HCT116 (cell line): ENCODE measurements at regions not wholly inside any gene's neighbourhood (a gene's known extent, or its start where the extent isn't known, plus 50 kb on each side); places are given as distances from the start of the nearest gene placed in this dataset.
"Not testable (repeated sequence)": the region's sequence is repeated elsewhere in the genome, so short reads cannot be mapped to it uniquely, and the experiment has no call there.

Experiments
- ATAC-seq: fragments of 200-7000 bp; cut with Tn5 transposase; 2 replicates; pipeline ENCODE4 v1.9.1; 2020; ENCODE audit warnings: mild to moderate bottlenecking, moderate library complexity
- BruUV-seq: library from RNA; stranded (reverse); fragments of 400-500 nt; replicated peaks from 2 replicates; lab custom pipeline; 2021; lab: Mats Ljungman, UMichigan
- CTCF ChIA-PET: fragments of 300-600 bp; sonication (Branson Sonifier 250); formaldehyde crosslinking; loops from one replicate; lab custom pipeline; 2021; ENCODE audit warnings: antibody characterized with exemption; lab: Charles Lee
- POLR2A ChIA-PET: fragments of 300-600, 350-600 bp; sonication (Branson Sonifier 250); formaldehyde crosslinking; loops from one replicate; lab custom pipeline; 2021; ENCODE audit warnings: antibody characterized with exemption; lab: Charles Lee
- RAD21 ChIA-PET, 2 experiments: fragments of 300-600 bp; sonication (Branson Sonifier 250); formaldehyde crosslinking; loops; one replicate each; lab custom pipeline; 2023; ENCODE audit warnings: low total read pairs in 2 of 2; ENCODE audit not compliant: uncharacterized antibody in 2 of 2, unreplicated experiment in 2 of 2, low non-redundant PET in 1 of 2; lab: Charles Lee
- DNase-seq: peaks from one replicate; pipeline ENCODE4 v3.0.0-alpha.2; 2010; ENCODE audit warnings: low read depth, low spot score
- H2AFZ ChIP-seq: fragments of 200-600 bp; shearing (Covaris generic), sonication (generic); 2 replicates; pipeline ENCODE4 v1.6.1; 2017; ENCODE audit warnings: low read depth, mixed run types, mixed read lengths, antibody characterized with exemption, low read length; ENCODE audit not compliant: poor library complexity, severe bottlenecking
- H3K27ac ChIP-seq: 2 replicates; pipeline ENCODE4 v1.5.1; 2012; ENCODE audit warnings: low read depth, low read length
- H3K27me3 ChIP-seq: fragments of 200-600 bp; sonication (generic); 2 replicates; pipeline ENCODE4 v1.6.1; 2016; ENCODE audit warnings: mixed run types, low read length, mixed read lengths; ENCODE audit not compliant: insufficient read depth
- H3K36me3 ChIP-seq, 2 experiments: fragments of 200-500 bp in 1 of 2; fragments of 200-600 bp in 1 of 2; sonication (Bioruptor generic) in 1 of 2; sonication (generic) in 1 of 2; 2 replicates each; pipeline versions ENCODE4 v1.5.1 to v1.6.1; 2014 to 2016; ENCODE audit warnings: low read length in 2 of 2, inconsistent platforms in 1 of 2, mixed read lengths in 1 of 2, mixed run types in 1 of 2; ENCODE audit not compliant: insufficient read depth in 2 of 2, control insufficient read depth in 1 of 2
- H3K4me1 ChIP-seq, 2 experiments: fragments of 200-600 bp in 1 of 2; sonication (generic) in 1 of 2; 2 replicates each; pipeline versions ENCODE4 v1.5.1 to v1.6.1; 2012 to 2017; ENCODE audit warnings: low read length in 2 of 2, inconsistent platforms in 1 of 2, mild to moderate bottlenecking in 1 of 2, mixed read lengths in 1 of 2, mixed run types in 1 of 2, moderate library complexity in 1 of 2; ENCODE audit not compliant: insufficient read depth in 2 of 2, control insufficient read depth in 1 of 2
- H3K4me2 ChIP-seq: fragments of 200-600 bp; sonication (generic); 2 replicates; pipeline ENCODE4 v1.6.1; 2017; ENCODE audit warnings: mixed run types, low read length, mixed read lengths
- H3K4me3 ChIP-seq, 2 experiments: fragments of 200-600 bp in 1 of 2; sonication (generic) in 1 of 2; replicated peaks in 1 of 2; 2 replicates each; pipeline ENCODE4 v1.5.1; 2011 to 2016; ENCODE audit warnings: low read length in 2 of 2, control low read depth in 1 of 2, low read depth in 1 of 2, mild to moderate bottlenecking in 1 of 2, mixed read lengths in 1 of 2, mixed run types in 1 of 2
- H3K79me2 ChIP-seq: fragments of 200-600 bp; sonication (generic); 2 replicates; pipeline ENCODE4 v1.6.1; 2017; ENCODE audit warnings: mild to moderate bottlenecking, mixed run types, low read length, moderate library complexity, mixed read lengths; ENCODE audit not compliant: insufficient read depth
- H3K9ac ChIP-seq: fragments of 200-600 bp; sonication (generic); 2 replicates; pipeline ENCODE4 v1.6.1; 2016; ENCODE audit warnings: low read length, mixed read lengths
- H3K9me2 ChIP-seq: fragments of 200-600 bp; sonication (generic), shearing (Covaris generic); 2 replicates; pipeline ENCODE4 v1.6.1; 2017; ENCODE audit warnings: mixed run types, mild to moderate bottlenecking, moderate library complexity; ENCODE audit not compliant: insufficient read depth
- H3K9me3 ChIP-seq, 2 experiments: fragments of 200-500 bp in 1 of 2; fragments of 200-600 bp in 1 of 2; sonication (Bioruptor generic) in 1 of 2; sonication (generic) in 1 of 2; 2 replicates each; pipeline ENCODE4 v1.6.1; 2014 to 2017; ENCODE audit warnings: low read length in 2 of 2, mixed read lengths in 2 of 2, inconsistent platforms in 1 of 2, low read depth in 1 of 2, mild to moderate bottlenecking in 1 of 2, mixed run types in 1 of 2, moderate library complexity in 1 of 2; ENCODE audit not compliant: control insufficient read depth in 1 of 2, insufficient read depth in 1 of 2
- H4K20me1 ChIP-seq: fragments of 200-600 bp; sonication (generic), shearing (Covaris generic); 2 replicates; pipeline ENCODE4 v1.6.1; 2017; ENCODE audit warnings: mixed run types, mild to moderate bottlenecking, moderate library complexity; ENCODE audit not compliant: insufficient read depth
- ATF3 ChIP-seq: IDR thresholded peaks from 2 replicates; pipeline ENCODE4 v1.6.1; 2012
- CBX3 ChIP-seq: IDR thresholded peaks from 2 replicates; pipeline ENCODE4 v1.6.1; 2012; ENCODE audit warnings: low read depth
- EGR1 ChIP-seq: IDR thresholded peaks from 2 replicates; pipeline ENCODE4 v1.6.1; 2012; ENCODE audit warnings: low read depth
- ELF1 ChIP-seq: IDR thresholded peaks from 2 replicates; pipeline ENCODE4 v1.6.1; 2012; ENCODE audit warnings: low read depth, borderline replicate concordance
- EZH2 ChIP-seq: fragments of 200-600 bp; sonication (generic); IDR thresholded peaks from 2 replicates; pipeline ENCODE4 v1.6.1; 2017; ENCODE audit warnings: antibody characterized with exemption, mixed run types
- EZH2phosphoT487 ChIP-seq: fragments of 200-600 bp; IDR thresholded peaks from 2 replicates; pipeline ENCODE4 v1.6.1; 2018; ENCODE audit warnings: antibody characterized with exemption, borderline replicate concordance
- FOSL1 ChIP-seq: IDR thresholded peaks from 2 replicates; pipeline ENCODE4 v1.6.1; 2012; ENCODE audit warnings: low read depth
- JUND ChIP-seq: IDR thresholded peaks from 2 replicates; pipeline ENCODE4 v1.6.1; 2012
- POLR2AphosphoS5 ChIP-seq: IDR thresholded peaks from 2 replicates; pipeline ENCODE4 v1.6.1; 2011; ENCODE audit warnings: mild to moderate bottlenecking, low read depth, low read length, moderate library complexity
- RAD21 ChIP-seq: IDR thresholded peaks from 2 replicates; pipeline ENCODE4 v1.6.1; 2012; ENCODE audit warnings: low read depth, mild to moderate bottlenecking
- SIN3A ChIP-seq: IDR thresholded peaks from 2 replicates; pipeline ENCODE4 v1.6.1; 2012; ENCODE audit warnings: low read depth
- SP1 ChIP-seq: IDR thresholded peaks from 2 replicates; pipeline ENCODE4 v1.6.1; 2012; ENCODE audit warnings: low read depth
- TCF7L2 ChIP-seq: IDR thresholded peaks from 2 replicates; pipeline ENCODE4 v1.7.0; 2011; ENCODE audit warnings: borderline replicate concordance, inconsistent platforms; ENCODE audit not compliant: insufficient read depth, insufficient read length; ENCODE audit errors: extremely low read depth
- ZBTB33 ChIP-seq: IDR thresholded peaks from 2 replicates; pipeline ENCODE4 v1.6.1; 2011; ENCODE audit warnings: mild to moderate bottlenecking, low read length, moderate library complexity; ENCODE audit not compliant: insufficient replicate concordance; ENCODE audit errors: extremely low read depth
- ZNF274 ChIP-seq: fragments of 200-500 bp; sonication (Bioruptor generic); IDR thresholded peaks from 2 replicates; pipeline ENCODE4 v1.6.1; 2014; ENCODE audit warnings: mild to moderate bottlenecking, low read depth, low read length, inconsistent platforms
- intact Hi-C: fragments of 100-400 bp; cut with micrococcal nuclease; formaldehyde crosslinking; loops from 2 replicates; pipeline ENCODE4 v1.10.0; 2022
- TF ChIP-seq, protein P1 (sequence below): IDR thresholded peaks from 2 replicates; pipeline ENCODE4 v1.6.1; 2012; ENCODE audit warnings: low read depth

DNA sequence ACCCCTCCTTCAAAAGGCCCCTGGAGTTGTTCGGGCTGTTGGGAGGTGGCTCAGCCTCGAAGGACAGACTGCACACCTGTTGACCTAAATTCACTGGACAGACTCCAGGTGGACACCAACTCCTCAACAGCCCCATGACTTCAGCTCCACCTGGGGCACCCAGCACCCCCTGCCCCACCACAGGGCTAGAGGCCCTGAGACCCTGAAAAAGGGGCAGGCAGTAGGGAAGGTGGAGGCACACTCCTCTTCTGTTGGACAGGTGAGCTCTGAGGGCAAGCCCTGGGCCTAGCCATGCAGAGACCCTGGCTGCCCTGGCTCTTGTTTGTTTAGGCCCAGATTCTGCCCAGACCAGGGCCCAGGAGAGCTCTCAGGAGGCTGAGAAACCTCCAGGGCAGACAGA, 409.7 kb upstream of the CAMK1G start:
- H3K4me1 ChIP-seq, ATAC-seq, H3K9me2 ChIP-seq, H3K9ac ChIP-seq, H2AFZ ChIP-seq, CTCF ChIA-PET, H3K27ac ChIP-seq, intact Hi-C loops, BruUV-seq, H3K79me2 ChIP-seq, DNase-seq, H4K20me1 ChIP-seq, H3K36me3 ChIP-seq, H3K4me2 ChIP-seq, POLR2A ChIA-PET, H3K4me3 ChIP-seq, RAD21 ChIA-PET, H3K9me3 ChIP-seq, H3K27me3 ChIP-seq: not testable (repeated sequence)

DNA sequence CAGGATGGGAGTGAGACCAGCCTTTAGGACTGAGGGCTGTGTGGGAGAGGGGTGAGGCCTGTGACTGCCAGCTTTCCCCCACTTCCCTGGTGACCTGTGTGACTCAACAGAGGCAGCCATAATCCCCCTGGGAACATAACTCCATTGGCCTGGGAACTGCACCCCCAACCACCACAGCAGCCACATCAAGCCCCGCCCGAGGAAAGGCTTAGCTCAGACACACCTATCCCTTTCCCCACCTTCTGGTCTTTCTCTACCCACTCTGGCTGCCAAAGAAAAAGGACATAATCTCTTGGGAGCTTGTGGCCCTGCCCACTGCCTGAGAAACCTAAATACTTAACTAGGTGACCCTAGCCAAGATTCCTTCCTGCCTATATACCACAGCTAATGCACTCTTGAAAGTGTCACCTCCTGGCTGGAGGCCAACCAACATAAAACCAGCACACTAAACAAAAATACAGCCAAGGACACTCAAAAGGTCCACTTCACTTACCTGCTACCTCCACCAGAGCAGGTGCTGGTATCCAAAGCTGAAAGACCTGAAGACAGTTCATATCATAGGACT, 406.6 kb upstream of the CAMK1G start:
- no peak for ATAC-seq
- H3K4me2 ChIP-seq: no peak overlapping the region
- H3K9ac ChIP-seq: no peak overlapping the region
- no peak overlapping the region for H3K27ac ChIP-seq
- no peaks in the 10 kb centered on the region for H3K79me2 ChIP-seq
- no peak for DNase-seq
- no peaks in the 10 kb centered on the region for H4K20me1 ChIP-seq
- H3K9me2 ChIP-seq: no peaks in the 10 kb centered on the region
- CTCF ChIA-PET: no interaction called here
- no peaks in the 10 kb centered on the region for H3K36me3 ChIP-seq
- H2AFZ ChIP-seq: no peak overlapping the region
- no peaks in the 10 kb centered on the region for H3K4me1 ChIP-seq
- no peaks in the 10 kb centered on the region for H3K27me3 ChIP-seq
- POLR2A ChIA-PET: no interaction called here
- intact Hi-C loops: no loop called here
- RAD21 ChIA-PET: no interaction called here
- BruUV-seq: no TSS peak
- H3K4me3 ChIP-seq: no peak overlapping the region
- no peaks in the 10 kb centered on the region for H3K9me3 ChIP-seq
- TF ChIP-seq TCF7L2: no peak
- no peak for TF ChIP-seq SIN3A
- TF ChIP-seq, protein P1, sequence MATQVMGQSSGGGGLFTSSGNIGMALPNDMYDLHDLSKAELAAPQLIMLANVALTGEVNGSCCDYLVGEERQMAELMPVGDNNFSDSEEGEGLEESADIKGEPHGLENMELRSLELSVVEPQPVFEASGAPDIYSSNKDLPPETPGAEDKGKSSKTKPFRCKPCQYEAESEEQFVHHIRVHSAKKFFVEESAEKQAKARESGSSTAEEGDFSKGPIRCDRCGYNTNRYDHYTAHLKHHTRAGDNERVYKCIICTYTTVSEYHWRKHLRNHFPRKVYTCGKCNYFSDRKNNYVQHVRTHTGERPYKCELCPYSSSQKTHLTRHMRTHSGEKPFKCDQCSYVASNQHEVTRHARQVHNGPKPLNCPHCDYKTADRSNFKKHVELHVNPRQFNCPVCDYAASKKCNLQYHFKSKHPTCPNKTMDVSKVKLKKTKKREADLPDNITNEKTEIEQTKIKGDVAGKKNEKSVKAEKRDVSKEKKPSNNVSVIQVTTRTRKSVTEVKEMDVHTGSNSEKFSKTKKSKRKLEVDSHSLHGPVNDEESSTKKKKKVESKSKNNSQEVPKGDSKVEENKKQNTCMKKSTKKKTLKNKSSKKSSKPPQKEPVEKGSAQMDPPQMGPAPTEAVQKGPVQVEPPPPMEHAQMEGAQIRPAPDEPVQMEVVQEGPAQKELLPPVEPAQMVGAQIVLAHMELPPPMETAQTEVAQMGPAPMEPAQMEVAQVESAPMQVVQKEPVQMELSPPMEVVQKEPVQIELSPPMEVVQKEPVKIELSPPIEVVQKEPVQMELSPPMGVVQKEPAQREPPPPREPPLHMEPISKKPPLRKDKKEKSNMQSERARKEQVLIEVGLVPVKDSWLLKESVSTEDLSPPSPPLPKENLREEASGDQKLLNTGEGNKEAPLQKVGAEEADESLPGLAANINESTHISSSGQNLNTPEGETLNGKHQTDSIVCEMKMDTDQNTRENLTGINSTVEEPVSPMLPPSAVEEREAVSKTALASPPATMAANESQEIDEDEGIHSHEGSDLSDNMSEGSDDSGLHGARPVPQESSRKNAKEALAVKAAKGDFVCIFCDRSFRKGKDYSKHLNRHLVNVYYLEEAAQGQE: no peak
- no peak for TF ChIP-seq ATF3
- TF ChIP-seq EZH2phosphoT487: no peak
- no peak for TF ChIP-seq RAD21
- no peak for TF ChIP-seq POLR2AphosphoS5
- no peak for TF ChIP-seq SP1
- TF ChIP-seq CBX3: no peak
- TF ChIP-seq EGR1: no peak
- no peak for TF ChIP-seq JUND
- TF ChIP-seq ZBTB33: no peak
- TF ChIP-seq ELF1: no peak
- no peak for TF ChIP-seq FOSL1
- no peak for TF ChIP-seq EZH2
- TF ChIP-seq ZNF274: no peak
